ENCODE measurements at regions not wholly inside any gene's neighbourhood (a gene's known extent, or its start where the extent isn't known, plus 50 kb on each side); places are given as distances from the start of the nearest gene placed in this dataset.

- no peak for TF ChIP-seq EZH2 (IDR thresholded peaks at IDR 0.05; ENCODE audit: low read depth)
- TF ChIP-seq CTCF (conservative IDR thresholded peaks at IDR 0.05) = no peak
These were observed 212.4 kb downstream of the RBFOX3 start for GRCh38 chr17:79398441-79398840.
